ENCODE measurements at regions not wholly inside any gene's neighbourhood (a gene's known extent, or its start where the extent isn't known, plus 50 kb on each side); places are given as distances from the start of the nearest gene placed in this dataset.

DNA sequence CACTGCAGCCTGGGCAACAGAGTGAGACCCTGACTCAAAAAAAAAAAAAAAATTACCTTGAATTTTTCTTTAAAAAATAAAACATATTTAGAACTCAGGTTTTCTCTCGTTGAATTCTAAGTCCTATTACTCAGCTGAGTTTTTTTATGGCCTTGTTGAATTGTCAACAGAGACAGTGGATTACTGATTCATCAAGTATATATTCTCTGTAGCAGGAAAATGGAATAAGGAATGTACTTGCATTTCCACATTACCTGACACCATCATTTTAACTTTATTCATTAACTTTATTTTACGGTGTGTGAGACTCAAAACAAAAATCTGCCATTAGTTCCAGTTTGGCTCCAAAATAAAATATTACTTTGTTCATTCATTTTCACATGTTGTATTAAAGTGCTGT lies 53.8 kb upstream of the APP start:
- no peak for DNase-seq (ENCODE audit: low spot score)

All from AG08395 (cell line).